ENCODE measurements at regions not wholly inside any gene's neighbourhood (a gene's known extent, or its start where the extent isn't known, plus 50 kb on each side); places are given as distances from the start of the nearest gene placed in this dataset.

GRCh38 chr10:78134773-78135306 lies 101.2 kb downstream of the RPS24 start:
- no peak overlapping the region for H3K9ac ChIP-seq (ENCODE audit: low read length)
- H3K27me3 ChIP-seq (ENCODE audit: insufficient read depth, low read length) = no peaks in the 10 kb centered on the region
- no peak overlapping the region for H3K4me3 ChIP-seq (ENCODE audit: low read depth, low read length, poor library complexity, severe bottlenecking)
- H4K20me1 ChIP-seq (ENCODE audit: insufficient read depth, low read length) = no peaks in the 10 kb centered on the region
- no peak for TF ChIP-seq EZH2 (IDR thresholded peaks at IDR 0.05; ENCODE audit: borderline replicate concordance, low read length)
- TF ChIP-seq, protein P1, sequence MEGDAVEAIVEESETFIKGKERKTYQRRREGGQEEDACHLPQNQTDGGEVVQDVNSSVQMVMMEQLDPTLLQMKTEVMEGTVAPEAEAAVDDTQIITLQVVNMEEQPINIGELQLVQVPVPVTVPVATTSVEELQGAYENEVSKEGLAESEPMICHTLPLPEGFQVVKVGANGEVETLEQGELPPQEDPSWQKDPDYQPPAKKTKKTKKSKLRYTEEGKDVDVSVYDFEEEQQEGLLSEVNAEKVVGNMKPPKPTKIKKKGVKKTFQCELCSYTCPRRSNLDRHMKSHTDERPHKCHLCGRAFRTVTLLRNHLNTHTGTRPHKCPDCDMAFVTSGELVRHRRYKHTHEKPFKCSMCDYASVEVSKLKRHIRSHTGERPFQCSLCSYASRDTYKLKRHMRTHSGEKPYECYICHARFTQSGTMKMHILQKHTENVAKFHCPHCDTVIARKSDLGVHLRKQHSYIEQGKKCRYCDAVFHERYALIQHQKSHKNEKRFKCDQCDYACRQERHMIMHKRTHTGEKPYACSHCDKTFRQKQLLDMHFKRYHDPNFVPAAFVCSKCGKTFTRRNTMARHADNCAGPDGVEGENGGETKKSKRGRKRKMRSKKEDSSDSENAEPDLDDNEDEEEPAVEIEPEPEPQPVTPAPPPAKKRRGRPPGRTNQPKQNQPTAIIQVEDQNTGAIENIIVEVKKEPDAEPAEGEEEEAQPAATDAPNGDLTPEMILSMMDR (IDR thresholded peaks at IDR 0.05; ENCODE audit: low read length) = no peak
- no peaks in the 10 kb centered on the region for H3K36me3 ChIP-seq (ENCODE audit: insufficient read depth, low read length)
- H3K27ac ChIP-seq (ENCODE audit: low read depth, low read length, poor library complexity, severe bottlenecking) = no peak overlapping the region
- H3F3A ChIP-seq (ENCODE audit: insufficient read depth, low read length) = no peaks in the 10 kb centered on the region
- H3K4me2 ChIP-seq (ENCODE audit: low read length) = no peak overlapping the region; the same call in 1 of the 2 replicates
- H3K4me1 ChIP-seq (ENCODE audit: insufficient read depth, low read length, severe bottlenecking) = no peaks in the 10 kb centered on the region
- no peak overlapping the region for H2AFZ ChIP-seq (ENCODE audit: low read length)
- H3K79me2 ChIP-seq (ENCODE audit: insufficient read depth, low read length) = no peaks in the 10 kb centered on the region
- no peaks in the 10 kb centered on the region for H3K9me2 ChIP-seq (ENCODE audit: low read depth, low read length)
- no peaks in the 10 kb centered on the region for H3K9me3 ChIP-seq (ENCODE audit: low read length)

DNA sequence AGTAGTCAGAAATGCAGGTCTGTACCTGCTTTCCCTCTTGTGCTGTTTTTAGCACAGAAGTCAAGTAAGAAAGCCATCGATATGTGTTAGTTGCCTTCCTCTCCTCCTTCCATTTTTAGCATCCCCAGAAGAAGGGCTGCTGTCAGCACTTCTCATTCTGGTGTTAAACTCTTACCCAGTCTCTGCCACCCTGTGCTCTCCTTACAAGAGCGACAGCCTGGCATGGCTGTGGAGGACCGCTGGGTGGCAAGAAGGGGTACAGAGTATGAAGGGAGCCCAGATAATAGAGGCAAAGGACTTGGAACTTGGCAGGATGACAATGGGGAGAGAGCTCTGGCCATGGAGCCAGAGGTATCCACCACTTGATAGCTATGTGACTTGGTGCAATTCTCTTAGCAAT lies 103.5 kb downstream of the RPS24 start:
- Histone ChIP-seq H3K4me2 (ENCODE audit: low read length) (no peak overlapping the region), H3K4me1 (ENCODE audit: insufficient read depth, low read length, severe bottlenecking) (no peaks in the 10 kb centered on the region), H3F3A (ENCODE audit: insufficient read depth, low read length) (no peaks in the 10 kb centered on the region), H3K36me3 (ENCODE audit: insufficient read depth, low read length) (no peaks in the 10 kb centered on the region), H3K9ac (ENCODE audit: low read length) (no peak overlapping the region), H3K79me2 (ENCODE audit: insufficient read depth, low read length) (no peaks in the 10 kb centered on the region), H3K27ac (ENCODE audit: low read depth, low read length, poor library complexity, severe bottlenecking) (no peak overlapping the region), H2AFZ (ENCODE audit: low read length) (no peak overlapping the region), H3K9me3 (ENCODE audit: low read length) (no peaks in the 10 kb centered on the region), H3K4me3 (ENCODE audit: low read depth, low read length, poor library complexity, severe bottlenecking) (no peak overlapping the region), H3K27me3 (ENCODE audit: insufficient read depth, low read length) (no peaks in the 10 kb centered on the region), H3K9me2 (ENCODE audit: low read depth, low read length) (no peaks in the 10 kb centered on the region), H4K20me1 (ENCODE audit: insufficient read depth, low read length) (no peaks in the 10 kb centered on the region)
- TF ChIP-seq, protein P1 (IDR thresholded peaks at IDR 0.05; ENCODE audit: low read length) = no peak
- TF ChIP-seq EZH2 (IDR thresholded peaks at IDR 0.05; ENCODE audit: borderline replicate concordance, low read length) = no peak

DNA sequence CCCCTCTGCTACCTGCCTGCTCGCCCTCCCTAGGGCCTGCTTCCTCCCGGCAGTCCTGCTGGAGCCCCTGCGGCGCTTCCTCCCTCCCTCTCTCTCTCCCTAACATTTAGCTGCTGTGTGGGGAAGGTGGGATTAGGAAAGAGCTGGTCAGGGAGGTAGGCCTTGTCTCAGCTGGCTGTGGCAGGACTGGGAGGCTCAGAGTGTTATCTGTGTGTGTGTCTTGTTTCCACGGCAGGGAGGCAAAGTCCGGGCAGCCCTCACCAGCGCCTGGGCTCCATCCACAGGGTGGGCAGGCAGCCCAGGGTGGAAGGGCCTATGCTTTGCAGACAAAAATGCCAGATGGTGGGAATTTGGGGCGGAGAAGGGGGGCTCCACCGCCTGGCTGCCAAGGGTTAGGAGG lies 105.7 kb downstream of the RPS24 start:
- Histone ChIP-seq H3K27me3 (ENCODE audit: insufficient read depth, low read length) (no peaks in the 10 kb centered on the region), H3K4me2 (ENCODE audit: low read length) (no peak overlapping the region), H3K4me1 (ENCODE audit: insufficient read depth, low read length, severe bottlenecking) (no peaks in the 10 kb centered on the region), H3K9me2 (ENCODE audit: low read depth, low read length) (no peaks in the 10 kb centered on the region), H3K4me3 (ENCODE audit: low read depth, low read length, poor library complexity, severe bottlenecking) (no peak overlapping the region), H3K9ac (ENCODE audit: low read length) (no peak overlapping the region), H3K36me3 (ENCODE audit: insufficient read depth, low read length) (no peaks in the 10 kb centered on the region), H3K9me3 (ENCODE audit: low read length) (no peaks in the 10 kb centered on the region), H3K79me2 (ENCODE audit: insufficient read depth, low read length) (no peaks in the 10 kb centered on the region), H2AFZ (ENCODE audit: low read length) (no peak overlapping the region), H4K20me1 (ENCODE audit: insufficient read depth, low read length) (no peaks in the 10 kb centered on the region), H3F3A (ENCODE audit: insufficient read depth, low read length) (no peaks in the 10 kb centered on the region), H3K27ac (ENCODE audit: low read depth, low read length, poor library complexity, severe bottlenecking) (no peak overlapping the region)
- TF ChIP-seq, protein P1 (IDR thresholded peaks at IDR 0.05; ENCODE audit: low read length) = no peak
- no peak for TF ChIP-seq EZH2 (IDR thresholded peaks at IDR 0.05; ENCODE audit: borderline replicate concordance, low read length)
